ENCODE measurements at regions not wholly inside any gene's neighbourhood (a gene's known extent, or its start where the extent isn't known, plus 50 kb on each side); places are given as distances from the start of the nearest gene placed in this dataset.

GRCh38 chr2:9770006-9770307 lies 73.3 kb upstream of the TAF1B start:
- no peaks in the 10 kb centered on the region for H3K9me3 ChIP-seq (ENCODE audit: control insufficient read depth in 3 of 3, low read length in 3 of 3)
- peaks cover 40 to 52% (median 50%) of the 10 kb centered on the region in 3 donors for H3K4me1 ChIP-seq (ENCODE audit: control insufficient read depth in 3 of 3, insufficient read depth in 3 of 3, low read length in 3 of 3)
- no peak overlapping the region for H3K27ac ChIP-seq (ENCODE audit: low read depth, low read length)
- no peaks in the 10 kb centered on the region for H3K27me3 ChIP-seq (ENCODE audit: control insufficient read depth in 3 of 3, insufficient read depth in 3 of 3, low read length in 3 of 3)
- no peak overlapping the region for H3K4me3 ChIP-seq (ENCODE audit: low read length in 3 of 3)
- H3K9ac ChIP-seq (ENCODE audit: low read depth in 1 of 3, low read length in 3 of 3) = peak overlapping the region in 1 of 3 donors; percentile 45
- H3K36me3 ChIP-seq (ENCODE audit: control insufficient read depth in 3 of 3, insufficient read depth in 3 of 3, low read length in 3 of 3) = no peaks in the 10 kb centered on the region

- Histone ChIP-seq H3K9me3 (ENCODE audit: control insufficient read depth in 3 of 3, low read length in 3 of 3) (no peaks in the 10 kb centered on the region), H3K4me3 (ENCODE audit: low read length in 3 of 3) (peak overlapping the region in 2 of 3 donors; percentile 36 to 51), H3K9ac (ENCODE audit: low read depth in 1 of 3, low read length in 3 of 3) (peak overlapping the region; percentile 33 to 68 (median 45)), H3K36me3 (ENCODE audit: control insufficient read depth in 3 of 3, insufficient read depth in 3 of 3, low read length in 3 of 3) (no peaks in the 10 kb centered on the region), H3K4me1 (ENCODE audit: control insufficient read depth in 3 of 3, insufficient read depth in 3 of 3, low read length in 3 of 3) (peaks cover 40 to 52% (median 50%) of the 10 kb centered on the region in 3 donors), H3K27me3 (ENCODE audit: control insufficient read depth in 3 of 3, insufficient read depth in 3 of 3, low read length in 3 of 3) (no peaks in the 10 kb centered on the region), H3K27ac (ENCODE audit: low read depth, low read length) (peak overlapping the region; percentile 8)
Observed at GRCh38 chr2:9770308-9771100, 72.8 kb upstream of the TAF1B start.

- H3K9ac ChIP-seq (ENCODE audit: low read depth in 1 of 3, low read length in 3 of 3) = peak overlapping the region in 2 of 3 donors; percentile 33 to 68
- H3K36me3 ChIP-seq (ENCODE audit: control insufficient read depth in 3 of 3, insufficient read depth in 3 of 3, low read length in 3 of 3) = no peaks in the 10 kb centered on the region
- no peaks in the 10 kb centered on the region for H3K27me3 ChIP-seq (ENCODE audit: control insufficient read depth in 3 of 3, insufficient read depth in 3 of 3, low read length in 3 of 3)
- peaks cover 40 to 52% (median 50%) of the 10 kb centered on the region in 3 donors for H3K4me1 ChIP-seq (ENCODE audit: control insufficient read depth in 3 of 3, insufficient read depth in 3 of 3, low read length in 3 of 3)
- H3K9me3 ChIP-seq (ENCODE audit: control insufficient read depth in 3 of 3, low read length in 3 of 3) = no peaks in the 10 kb centered on the region
- H3K27ac ChIP-seq (ENCODE audit: low read depth, low read length) = peak overlapping the region; percentile 8
- H3K4me3 ChIP-seq (ENCODE audit: low read length in 3 of 3) = no peak overlapping the region
Observed at GRCh38 chr2:9771101-9771449, 72.2 kb upstream of the TAF1B start.

- Histone ChIP-seq H3K9me3 (ENCODE audit: control insufficient read depth in 3 of 3, low read length in 3 of 3) (no peaks in the 10 kb centered on the region), H3K36me3 (ENCODE audit: control insufficient read depth in 3 of 3, insufficient read depth in 3 of 3, low read length in 3 of 3) (no peaks in the 10 kb centered on the region), H3K4me3 (ENCODE audit: low read length in 3 of 3) (no peak overlapping the region), H3K4me1 (ENCODE audit: control insufficient read depth in 3 of 3, insufficient read depth in 3 of 3, low read length in 3 of 3) (peaks cover 40 to 52% (median 50%) of the 10 kb centered on the region in 3 donors), H3K9ac (ENCODE audit: low read depth in 1 of 3, low read length in 3 of 3) (no peak overlapping the region), H3K27me3 (ENCODE audit: control insufficient read depth in 3 of 3, insufficient read depth in 3 of 3, low read length in 3 of 3) (no peaks in the 10 kb centered on the region), H3K27ac (ENCODE audit: low read depth, low read length) (peak overlapping the region; percentile 8)
Observed at GRCh38 chr2:9771481-9772017, 71.7 kb upstream of the TAF1B start.

- no peak overlapping the region for H3K27ac ChIP-seq (ENCODE audit: low read depth, low read length)
- H3K9ac ChIP-seq (ENCODE audit: low read depth in 1 of 3, low read length in 3 of 3) = no peak overlapping the region
- peaks cover 40 to 52% (median 50%) of the 10 kb centered on the region in 3 donors for H3K4me1 ChIP-seq (ENCODE audit: control insufficient read depth in 3 of 3, insufficient read depth in 3 of 3, low read length in 3 of 3)
Observed at GRCh38 chr2:9772035-9772998, 71.0 kb upstream of the TAF1B start.

GRCh38 chr2:9772999-9773902 lies 70.0 kb upstream of the TAF1B start:
- Histone ChIP-seq H3K36me3 (ENCODE audit: control insufficient read depth in 3 of 3, insufficient read depth in 3 of 3, low read length in 3 of 3) (no peaks in the 10 kb centered on the region), H3K27ac (ENCODE audit: low read depth, low read length) (no peak overlapping the region), H3K9ac (ENCODE audit: low read depth in 1 of 3, low read length in 3 of 3) (no peak overlapping the region), H3K27me3 (ENCODE audit: control insufficient read depth in 3 of 3, insufficient read depth in 3 of 3, low read length in 3 of 3) (no peaks in the 10 kb centered on the region), H3K4me1 (ENCODE audit: control insufficient read depth in 3 of 3, insufficient read depth in 3 of 3, low read length in 3 of 3) (peaks cover 34 to 45% (median 43%) of the 10 kb centered on the region in 3 donors), H3K4me3 (ENCODE audit: low read length in 3 of 3) (no peak overlapping the region), H3K9me3 (ENCODE audit: control insufficient read depth in 3 of 3, low read length in 3 of 3) (no peaks in the 10 kb centered on the region)

More at GRCh38 chr2:9772035-9772998, 71.0 kb upstream of the TAF1B start:
- H3K36me3 ChIP-seq (ENCODE audit: control insufficient read depth in 3 of 3, insufficient read depth in 3 of 3, low read length in 3 of 3) = no peaks in the 10 kb centered on the region
- no peaks in the 10 kb centered on the region for H3K9me3 ChIP-seq (ENCODE audit: control insufficient read depth in 3 of 3, low read length in 3 of 3)
- no peaks in the 10 kb centered on the region for H3K27me3 ChIP-seq (ENCODE audit: control insufficient read depth in 3 of 3, insufficient read depth in 3 of 3, low read length in 3 of 3)
- no peak overlapping the region for H3K4me3 ChIP-seq (ENCODE audit: low read length in 3 of 3)

GRCh38 chr2:9773903-9774239 lies 69.4 kb upstream of the TAF1B start:
- no peaks in the 10 kb centered on the region for H3K36me3 ChIP-seq (ENCODE audit: control insufficient read depth in 3 of 3, insufficient read depth in 3 of 3, low read length in 3 of 3)
- no peaks in the 10 kb centered on the region for H3K9me3 ChIP-seq (ENCODE audit: control insufficient read depth in 3 of 3, low read length in 3 of 3)
- H3K4me1 ChIP-seq (ENCODE audit: control insufficient read depth in 3 of 3, insufficient read depth in 3 of 3, low read length in 3 of 3) = peaks cover 30 to 40% (median 38%) of the 10 kb centered on the region in 3 donors
- no peak overlapping the region for H3K4me3 ChIP-seq (ENCODE audit: low read length in 3 of 3)
- no peak overlapping the region for H3K27ac ChIP-seq (ENCODE audit: low read depth, low read length)
- H3K27me3 ChIP-seq (ENCODE audit: control insufficient read depth in 3 of 3, insufficient read depth in 3 of 3, low read length in 3 of 3) = no peaks in the 10 kb centered on the region
- no peak overlapping the region for H3K9ac ChIP-seq (ENCODE audit: low read depth in 1 of 3, low read length in 3 of 3)

GRCh38 chr2:9774266-9774665 lies 69.0 kb upstream of the TAF1B start:
- Histone ChIP-seq H3K4me1 (ENCODE audit: control insufficient read depth in 3 of 3, insufficient read depth in 3 of 3, low read length in 3 of 3) (peaks cover 30 to 40% (median 34%) of the 10 kb centered on the region in 3 donors), H3K9me3 (ENCODE audit: control insufficient read depth in 3 of 3, low read length in 3 of 3) (no peaks in the 10 kb centered on the region), H3K9ac (ENCODE audit: low read depth in 1 of 3, low read length in 3 of 3) (peak overlapping the region in 2 of 3 donors; percentile 2 to 45), H3K36me3 (ENCODE audit: control insufficient read depth in 3 of 3, insufficient read depth in 3 of 3, low read length in 3 of 3) (no peaks in the 10 kb centered on the region), H3K27me3 (ENCODE audit: control insufficient read depth in 3 of 3, insufficient read depth in 3 of 3, low read length in 3 of 3) (no peaks in the 10 kb centered on the region), H3K27ac (ENCODE audit: low read depth, low read length) (peak overlapping the region; percentile 36), H3K4me3 (ENCODE audit: low read length in 3 of 3) (no peak overlapping the region)

GRCh38 chr2:9775351-9775750 lies 67.9 kb upstream of the TAF1B start:
- H3K36me3 ChIP-seq (ENCODE audit: control insufficient read depth in 3 of 3, insufficient read depth in 3 of 3, low read length in 3 of 3) = no peaks in the 10 kb centered on the region
- H3K27me3 ChIP-seq (ENCODE audit: control insufficient read depth in 3 of 3, insufficient read depth in 3 of 3, low read length in 3 of 3) = no peaks in the 10 kb centered on the region
- H3K4me1 ChIP-seq (ENCODE audit: control insufficient read depth in 3 of 3, insufficient read depth in 3 of 3, low read length in 3 of 3) = peaks cover 23 to 34% (median 23%) of the 10 kb centered on the region in 3 donors
- H3K4me3 ChIP-seq (ENCODE audit: low read length in 3 of 3) = no peak overlapping the region
- H3K9me3 ChIP-seq (ENCODE audit: control insufficient read depth in 3 of 3, low read length in 3 of 3) = no peaks in the 10 kb centered on the region
- H3K9ac ChIP-seq (ENCODE audit: low read depth in 1 of 3, low read length in 3 of 3) = no peak overlapping the region
- no peak overlapping the region for H3K27ac ChIP-seq (ENCODE audit: low read depth, low read length)

Measured in skeletal muscle tissue (tissue), 3 donors.